ENCODE measurements at regions not wholly inside any gene's neighbourhood (a gene's known extent, or its start where the extent isn't known, plus 50 kb on each side); places are given as distances from the start of the nearest gene placed in this dataset.

GRCh38 chr2:215717501-215718381 lies 281.9 kb upstream of the FN1 start:
- TF ChIP-seq, protein P1, sequence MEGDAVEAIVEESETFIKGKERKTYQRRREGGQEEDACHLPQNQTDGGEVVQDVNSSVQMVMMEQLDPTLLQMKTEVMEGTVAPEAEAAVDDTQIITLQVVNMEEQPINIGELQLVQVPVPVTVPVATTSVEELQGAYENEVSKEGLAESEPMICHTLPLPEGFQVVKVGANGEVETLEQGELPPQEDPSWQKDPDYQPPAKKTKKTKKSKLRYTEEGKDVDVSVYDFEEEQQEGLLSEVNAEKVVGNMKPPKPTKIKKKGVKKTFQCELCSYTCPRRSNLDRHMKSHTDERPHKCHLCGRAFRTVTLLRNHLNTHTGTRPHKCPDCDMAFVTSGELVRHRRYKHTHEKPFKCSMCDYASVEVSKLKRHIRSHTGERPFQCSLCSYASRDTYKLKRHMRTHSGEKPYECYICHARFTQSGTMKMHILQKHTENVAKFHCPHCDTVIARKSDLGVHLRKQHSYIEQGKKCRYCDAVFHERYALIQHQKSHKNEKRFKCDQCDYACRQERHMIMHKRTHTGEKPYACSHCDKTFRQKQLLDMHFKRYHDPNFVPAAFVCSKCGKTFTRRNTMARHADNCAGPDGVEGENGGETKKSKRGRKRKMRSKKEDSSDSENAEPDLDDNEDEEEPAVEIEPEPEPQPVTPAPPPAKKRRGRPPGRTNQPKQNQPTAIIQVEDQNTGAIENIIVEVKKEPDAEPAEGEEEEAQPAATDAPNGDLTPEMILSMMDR (IDR thresholded peaks at IDR 0.05; ENCODE audit: low read length): no peak
- TF ChIP-seq EZH2 (IDR thresholded peaks at IDR 0.05; ENCODE audit: borderline replicate concordance, low read length): no peak
